Brain microvascular endothelial cell (primary cell): ENCODE measurements at regions not wholly inside any gene's neighbourhood (a gene's known extent, or its start where the extent isn't known, plus 50 kb on each side); places are given as distances from the start of the nearest gene placed in this dataset.

ENCODE experiments used
- DNase-seq: peaks from one replicate; pipeline ENCODE4 v3.0.0-alpha.2; 2020
- H3K27ac ChIP-seq: fragments of 250-450 bp; sonication (Bioruptor Pico); 2 replicates; pipeline ENCODE4 v1.5.1; 2020; ENCODE audit warnings: mild to moderate bottlenecking, moderate library complexity
- H3K27me3 ChIP-seq: fragments of 250-450 bp; sonication (Bioruptor Pico); replicated peaks from 2 replicates; pipeline ENCODE4 v1.5.1; 2020; ENCODE audit warnings: mild to moderate bottlenecking
- H3K36me3 ChIP-seq: fragments of 250-450 bp; sonication (Bioruptor Pico); replicated peaks from 2 replicates; pipeline ENCODE4 v1.5.1; 2020; ENCODE audit warnings: mild to moderate bottlenecking
- H3K4me3 ChIP-seq: 2 replicates; pipeline ENCODE4 v1.5.1; 2011; ENCODE audit warnings: low read depth, mild to moderate bottlenecking, control low read depth, low read length, moderate library complexity
- in situ Hi-C: cut with HindIII; loops from 2 replicates; pipeline ENCODE4 v1.10.0; 2017; ENCODE audit warnings: low sequenced_read_pairs, low pct_ligation_motif_present
- TF ChIP-seq, protein P1 (sequence below): IDR thresholded peaks from 2 replicates; pipeline ENCODE4 v1.5.1; 2011; ENCODE audit warnings: low read depth, mild to moderate bottlenecking, moderate library complexity, low read length, control low read depth, inconsistent platforms; ENCODE audit errors: missing control alignments

GRCh38 chr2:221786297-221786926 is 214.3 kb upstream of the EPHA4 start:
- no peaks in the 10 kb centered on the region for H3K36me3 ChIP-seq
- no peak overlapping the region for H3K4me3 ChIP-seq
- in situ Hi-C loops, result no loop called here
- H3K27ac ChIP-seq, result no peak overlapping the region
- TF ChIP-seq, protein P1, sequence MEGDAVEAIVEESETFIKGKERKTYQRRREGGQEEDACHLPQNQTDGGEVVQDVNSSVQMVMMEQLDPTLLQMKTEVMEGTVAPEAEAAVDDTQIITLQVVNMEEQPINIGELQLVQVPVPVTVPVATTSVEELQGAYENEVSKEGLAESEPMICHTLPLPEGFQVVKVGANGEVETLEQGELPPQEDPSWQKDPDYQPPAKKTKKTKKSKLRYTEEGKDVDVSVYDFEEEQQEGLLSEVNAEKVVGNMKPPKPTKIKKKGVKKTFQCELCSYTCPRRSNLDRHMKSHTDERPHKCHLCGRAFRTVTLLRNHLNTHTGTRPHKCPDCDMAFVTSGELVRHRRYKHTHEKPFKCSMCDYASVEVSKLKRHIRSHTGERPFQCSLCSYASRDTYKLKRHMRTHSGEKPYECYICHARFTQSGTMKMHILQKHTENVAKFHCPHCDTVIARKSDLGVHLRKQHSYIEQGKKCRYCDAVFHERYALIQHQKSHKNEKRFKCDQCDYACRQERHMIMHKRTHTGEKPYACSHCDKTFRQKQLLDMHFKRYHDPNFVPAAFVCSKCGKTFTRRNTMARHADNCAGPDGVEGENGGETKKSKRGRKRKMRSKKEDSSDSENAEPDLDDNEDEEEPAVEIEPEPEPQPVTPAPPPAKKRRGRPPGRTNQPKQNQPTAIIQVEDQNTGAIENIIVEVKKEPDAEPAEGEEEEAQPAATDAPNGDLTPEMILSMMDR, result no peak
- no peaks in the 10 kb centered on the region for H3K27me3 ChIP-seq
- DNase-seq, result no peak

GRCh38 chr2:221780281-221780688 is 208.2 kb upstream of the EPHA4 start:
- H3K27ac ChIP-seq, result no peak overlapping the region
- no peak overlapping the region for H3K4me3 ChIP-seq
- in situ Hi-C loops, result no loop called here

DNA sequence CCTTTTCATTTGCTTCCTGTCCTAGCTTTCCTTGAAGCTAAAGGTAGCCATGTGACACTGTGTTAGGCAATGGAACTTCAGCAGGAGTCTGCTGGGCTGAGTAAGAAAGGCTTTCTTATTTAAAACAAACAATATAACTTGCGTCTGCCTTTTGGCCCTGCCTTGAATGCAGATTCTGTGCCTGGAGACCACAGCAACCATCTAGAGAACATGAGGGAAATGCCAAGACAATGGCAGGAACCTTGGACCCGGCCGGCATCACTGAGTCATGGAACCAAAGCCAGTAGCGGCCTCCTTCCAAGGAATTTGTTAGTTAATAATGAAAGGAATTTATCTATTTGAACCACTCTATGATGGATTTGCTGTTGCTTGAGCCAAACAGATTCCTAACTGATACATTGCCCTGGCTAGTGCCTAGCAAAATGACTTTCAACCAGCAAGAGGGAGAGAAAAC is 207.5 kb upstream of the EPHA4 start:
- peak; percentile 0 for DNase-seq
- in situ Hi-C loops, result no loop called here
- Histone ChIP-seq H3K36me3 (no peaks in the 10 kb centered on the region), H3K27me3 (no peaks in the 10 kb centered on the region), H3K4me3 (no peak overlapping the region), H3K27ac (no peak overlapping the region)
- TF ChIP-seq, protein P1, result no peak

More at GRCh38 chr2:221780281-221780688, 208.2 kb upstream of the EPHA4 start:
- no peak for DNase-seq
- Histone ChIP-seq H3K36me3 (no peaks in the 10 kb centered on the region), H3K27me3 (no peaks in the 10 kb centered on the region)
- TF ChIP-seq, protein P1, result no peak

DNA sequence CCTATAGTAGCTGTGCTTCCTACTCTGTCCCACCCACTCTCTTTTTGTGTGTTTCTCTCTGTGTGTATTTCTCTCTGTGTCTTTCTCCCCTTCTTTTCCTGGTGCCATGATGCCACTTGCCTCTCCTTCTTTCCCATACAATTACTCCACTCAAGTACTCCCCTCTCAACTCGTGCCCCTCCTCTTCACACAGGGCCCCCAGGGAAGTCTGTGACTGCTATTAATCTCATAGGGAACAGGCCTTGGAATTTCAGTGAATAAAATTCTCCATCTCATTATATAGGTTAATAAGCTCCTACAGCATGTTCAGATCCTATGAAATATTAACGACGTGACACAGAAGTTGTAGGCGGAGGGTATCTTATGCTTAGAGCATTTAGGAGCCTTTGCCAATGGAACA is 205.9 kb upstream of the EPHA4 start:
- Histone ChIP-seq H3K27me3 (no peaks in the 10 kb centered on the region), H3K4me3 (no peak overlapping the region), H3K27ac (no peak overlapping the region), H3K36me3 (no peaks in the 10 kb centered on the region)
- in situ Hi-C loops, result no loop called here
- TF ChIP-seq, protein P1, result no peak
- DNase-seq, result no peak

DNA sequence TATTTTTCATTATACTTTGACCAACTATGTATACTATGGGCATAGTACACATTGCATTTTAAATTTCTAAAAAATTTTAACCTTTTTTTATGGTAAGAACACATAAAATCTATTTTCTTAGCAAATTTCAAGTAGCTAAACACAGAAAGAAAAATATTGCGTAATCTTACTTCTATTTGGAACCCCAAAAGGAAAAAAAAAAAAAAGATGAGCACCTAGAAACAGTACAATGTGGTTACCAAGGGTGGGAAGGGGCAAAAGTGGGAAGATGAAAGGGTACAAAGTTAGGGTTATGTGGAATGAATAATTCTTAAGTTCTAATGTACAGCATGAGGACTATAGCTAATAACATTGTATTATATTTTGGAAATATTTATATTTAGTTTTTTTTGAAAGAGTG is 205.0 kb upstream of the EPHA4 start:
- no peak overlapping the region for H3K27ac ChIP-seq
- no peaks in the 10 kb centered on the region for H3K27me3 ChIP-seq
- TF ChIP-seq, protein P1, result no peak
- no peaks in the 10 kb centered on the region for H3K36me3 ChIP-seq
- in situ Hi-C loops, result no loop called here
- DNase-seq, result no peak
- no peak overlapping the region for H3K4me3 ChIP-seq

DNA sequence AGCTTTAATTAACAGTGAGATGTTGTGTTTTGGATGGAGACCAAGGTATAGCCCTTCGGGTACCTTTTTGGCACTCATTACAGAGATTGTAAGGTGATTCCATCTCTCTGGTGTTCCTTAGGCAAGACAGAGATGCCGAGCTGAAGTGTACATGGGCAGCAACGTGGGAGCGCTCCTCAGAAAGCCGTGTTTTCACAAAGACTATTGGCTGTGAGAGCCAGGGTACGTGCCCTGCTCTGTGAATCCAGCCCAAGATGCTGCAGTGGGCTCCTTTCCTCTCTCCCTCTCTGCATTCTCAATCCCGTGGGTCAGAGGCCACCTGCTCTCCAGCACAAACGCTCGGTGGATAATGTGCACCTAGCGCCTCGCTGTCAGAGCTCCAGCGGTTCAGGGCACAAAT is 203.0 kb upstream of the EPHA4 start:
- in situ Hi-C loops, result no loop called here
- Histone ChIP-seq H3K27me3 (no peaks in the 10 kb centered on the region), H3K4me3 (no peak overlapping the region), H3K27ac (no peak overlapping the region), H3K36me3 (no peaks in the 10 kb centered on the region)
- TF ChIP-seq, protein P1, result no peak
- no peak for DNase-seq
